GM23248 (cell line): ENCODE measurements at regions not wholly inside any gene's neighbourhood (a gene's known extent, or its start where the extent isn't known, plus 50 kb on each side); places are given as distances from the start of the nearest gene placed in this dataset.

Source experiments
- EZH2 ChIP-seq: fragments of 200-600 bp; sonication (generic); IDR thresholded peaks from 2 replicates; pipeline ENCODE4 v1.6.1; 2018; ENCODE audit warnings: antibody characterized with exemption, mild to moderate bottlenecking; ENCODE audit not compliant: insufficient read depth, poor library complexity, severe bottlenecking
- EZH2phosphoT487 ChIP-seq: fragments of 200-600 bp; sonication (generic); IDR thresholded peaks from 2 replicates; pipeline ENCODE4 v1.6.1; 2018; ENCODE audit warnings: antibody characterized with exemption, moderate library complexity, mild to moderate bottlenecking, low read depth; ENCODE audit not compliant: insufficient read depth

DNA sequence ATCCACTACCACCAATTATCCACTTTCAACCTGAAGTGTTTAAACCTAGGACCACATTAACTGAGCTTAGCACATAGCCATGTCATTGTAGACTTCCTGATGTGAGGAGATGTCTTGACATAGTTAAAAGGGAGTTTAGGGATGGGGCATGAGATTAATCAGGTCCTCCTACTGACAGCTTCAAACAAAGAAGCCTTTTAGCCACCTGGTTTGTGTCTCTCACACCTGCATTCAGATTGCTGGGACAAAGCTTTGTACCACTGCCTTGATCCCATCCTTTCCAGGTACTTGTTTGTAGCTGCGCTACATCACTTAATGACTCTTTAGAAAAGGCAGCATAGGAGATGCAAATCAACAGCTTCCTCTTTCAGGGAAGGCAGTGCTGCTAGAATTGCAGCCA is 340.7 kb upstream of the DDHD1 start:
- no peak for TF ChIP-seq EZH2
- no peak for TF ChIP-seq EZH2phosphoT487
